Cardiac muscle cell (in vitro differentiated cells and primary cell): ENCODE measurements at regions not wholly inside any gene's neighbourhood (a gene's known extent, or its start where the extent isn't known, plus 50 kb on each side); places are given as distances from the start of the nearest gene placed in this dataset.

Experiments used
- DNase-seq, 2 donors: peaks; one replicate each; pipeline versions ENCODE4 v3.0.0 to v3.0.0-alpha.2; 2010 to 2017; ENCODE audit warnings: low read depth in 1 of 2, low spot score in 1 of 2
- H3K27ac ChIP-seq: fragments of 200-600 bp; sonication (generic); 2 replicates; pipeline ENCODE4 v1.5.1; 2016
- H3K27me3 ChIP-seq: fragments of 200-600 bp; sonication (generic); 2 replicates; pipeline ENCODE4 v1.6.0; 2016; ENCODE audit warnings: control low read depth
- H3K36me3 ChIP-seq: fragments of 200-600 bp; sonication (generic); 2 replicates; pipeline ENCODE4 v1.5.1; 2016; ENCODE audit warnings: control low read depth
- H3K4me1 ChIP-seq: fragments of 200-600 bp; sonication (generic); 2 replicates; pipeline ENCODE4 v1.8.1; 2017; ENCODE audit warnings: low read depth, mild to moderate bottlenecking, mixed run types
- H3K4me3 ChIP-seq: fragments of 200-600 bp; sonication (generic); 2 replicates; pipeline ENCODE4 v1.5.1; 2016; ENCODE audit warnings: mild to moderate bottlenecking
- H3K9me3 ChIP-seq: fragments of 200-600 bp; sonication (generic); 2 replicates; pipeline ENCODE4 v1.5.1; 2017; ENCODE audit warnings: low read depth, mild to moderate bottlenecking, control low read depth
- CTCF ChIP-seq: IDR thresholded peaks from 2 replicates; pipeline ENCODE4 v1.5.1; 2012; ENCODE audit warnings: low read depth, mild to moderate bottlenecking, low read length

GRCh38 chr13:82758044-82758443, 1124.2 kb downstream of the SLITRK1 start:
- Histone ChIP-seq H3K9me3 (no peaks in the 10 kb centered on the region), H3K27me3 (no peaks in the 10 kb centered on the region), H3K4me3 (no peak overlapping the region), H3K4me1 (no peaks in the 10 kb centered on the region), H3K27ac (no peak overlapping the region), H3K36me3 (no peaks in the 10 kb centered on the region)
- peak; percentile 13 to 37 for DNase-seq
- TF ChIP-seq CTCF = peak; percentile 32

GRCh38 chr13:82751206-82751605, 1131.1 kb downstream of the SLITRK1 start:
- Histone ChIP-seq H3K4me1 (no peaks in the 10 kb centered on the region), H3K36me3 (no peaks in the 10 kb centered on the region), H3K27me3 (no peaks in the 10 kb centered on the region), H3K4me3 (no peak overlapping the region), H3K9me3 (no peaks in the 10 kb centered on the region), H3K27ac (no peak overlapping the region)
- DNase-seq = no peak
- TF ChIP-seq CTCF = no peak

GRCh38 chr13:82749551-82749950, 1132.7 kb downstream of the SLITRK1 start:
- no peak for TF ChIP-seq CTCF
- no peaks in the 10 kb centered on the region for H3K9me3 ChIP-seq
- no peak for DNase-seq
- H3K27me3 ChIP-seq = no peaks in the 10 kb centered on the region
- no peak overlapping the region for H3K27ac ChIP-seq
- no peak overlapping the region for H3K4me3 ChIP-seq
- no peaks in the 10 kb centered on the region for H3K4me1 ChIP-seq
- no peaks in the 10 kb centered on the region for H3K36me3 ChIP-seq

DNA sequence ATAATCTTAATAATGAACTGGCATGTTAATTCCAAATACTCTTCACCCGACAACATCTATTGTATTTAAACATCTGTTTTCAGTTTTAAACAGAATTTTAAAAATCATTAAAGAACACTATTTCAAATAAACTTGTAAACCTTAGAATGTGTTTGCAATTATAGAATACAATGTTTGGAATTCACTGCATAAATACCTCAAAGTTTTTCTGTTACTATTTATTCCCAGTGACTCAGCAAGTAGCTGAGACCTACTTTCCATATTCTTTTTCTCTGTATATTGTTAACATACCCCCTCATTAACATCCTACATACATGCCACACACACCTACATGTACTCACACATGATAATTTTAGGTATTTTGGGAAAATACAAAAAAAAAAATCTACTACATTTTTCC, 1134.3 kb downstream of the SLITRK1 start:
- Histone ChIP-seq H3K27me3 (no peaks in the 10 kb centered on the region), H3K9me3 (no peaks in the 10 kb centered on the region), H3K4me3 (no peak overlapping the region), H3K36me3 (no peaks in the 10 kb centered on the region), H3K27ac (no peak overlapping the region), H3K4me1 (no peaks in the 10 kb centered on the region)
- TF ChIP-seq CTCF = no peak
- peak in 1 of 2 donors; percentile 2 for DNase-seq

DNA sequence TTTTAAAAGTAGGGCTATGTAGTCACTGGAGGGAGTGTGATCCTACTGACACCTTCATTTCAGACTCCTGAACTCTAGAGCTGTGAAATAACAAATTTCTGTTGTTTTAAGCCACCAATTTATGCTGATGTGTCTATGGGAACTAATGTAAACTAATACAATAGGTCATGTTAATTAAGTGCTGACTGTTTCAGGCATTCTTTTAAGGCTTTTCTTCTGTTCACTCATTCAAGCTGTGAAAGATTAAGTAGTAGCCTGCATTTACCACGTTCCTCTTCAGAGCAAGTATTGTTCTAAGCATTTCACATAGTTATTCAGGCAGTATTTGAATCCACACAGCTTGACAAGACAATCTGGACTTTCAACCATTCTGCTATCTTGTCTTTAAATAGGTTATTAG, 1135.0 kb downstream of the SLITRK1 start:
- no peaks in the 10 kb centered on the region for H3K27me3 ChIP-seq
- no peak for TF ChIP-seq CTCF
- H3K4me1 ChIP-seq = no peaks in the 10 kb centered on the region
- H3K9me3 ChIP-seq = no peaks in the 10 kb centered on the region
- no peak overlapping the region for H3K4me3 ChIP-seq
- H3K36me3 ChIP-seq = no peaks in the 10 kb centered on the region
- no peak for DNase-seq
- H3K27ac ChIP-seq = no peak overlapping the region

DNA sequence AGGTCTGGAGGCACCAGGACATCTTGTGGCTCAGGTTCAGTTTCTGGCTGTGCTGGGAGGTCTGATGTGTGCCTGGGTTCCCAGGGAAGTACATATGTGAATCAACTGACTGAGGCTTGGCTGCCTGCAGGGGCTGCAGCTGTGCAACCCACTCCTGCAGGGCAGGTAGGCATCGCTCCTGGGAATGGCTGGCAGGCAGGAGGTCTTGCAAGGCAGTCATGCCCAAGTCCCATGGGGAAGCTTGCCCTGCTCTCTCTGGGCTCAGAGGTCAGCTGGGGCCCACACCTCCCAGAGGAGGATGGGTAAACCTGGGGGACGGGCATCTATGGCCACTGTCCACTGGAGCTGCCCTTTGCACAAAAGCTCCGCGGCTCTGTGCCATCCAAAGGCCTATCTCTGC, 1141.8 kb downstream of the SLITRK1 start:
- no peak for TF ChIP-seq CTCF
- no peak for DNase-seq
- Histone ChIP-seq H3K4me3 (no peak overlapping the region), H3K27ac (no peak overlapping the region), H3K36me3 (no peaks in the 10 kb centered on the region), H3K4me1 (no peaks in the 10 kb centered on the region), H3K9me3 (no peaks in the 10 kb centered on the region), H3K27me3 (no peaks in the 10 kb centered on the region)
